ENCODE measurements at regions not wholly inside any gene's neighbourhood (a gene's known extent, or its start where the extent isn't known, plus 50 kb on each side); places are given as distances from the start of the nearest gene placed in this dataset.

DNA sequence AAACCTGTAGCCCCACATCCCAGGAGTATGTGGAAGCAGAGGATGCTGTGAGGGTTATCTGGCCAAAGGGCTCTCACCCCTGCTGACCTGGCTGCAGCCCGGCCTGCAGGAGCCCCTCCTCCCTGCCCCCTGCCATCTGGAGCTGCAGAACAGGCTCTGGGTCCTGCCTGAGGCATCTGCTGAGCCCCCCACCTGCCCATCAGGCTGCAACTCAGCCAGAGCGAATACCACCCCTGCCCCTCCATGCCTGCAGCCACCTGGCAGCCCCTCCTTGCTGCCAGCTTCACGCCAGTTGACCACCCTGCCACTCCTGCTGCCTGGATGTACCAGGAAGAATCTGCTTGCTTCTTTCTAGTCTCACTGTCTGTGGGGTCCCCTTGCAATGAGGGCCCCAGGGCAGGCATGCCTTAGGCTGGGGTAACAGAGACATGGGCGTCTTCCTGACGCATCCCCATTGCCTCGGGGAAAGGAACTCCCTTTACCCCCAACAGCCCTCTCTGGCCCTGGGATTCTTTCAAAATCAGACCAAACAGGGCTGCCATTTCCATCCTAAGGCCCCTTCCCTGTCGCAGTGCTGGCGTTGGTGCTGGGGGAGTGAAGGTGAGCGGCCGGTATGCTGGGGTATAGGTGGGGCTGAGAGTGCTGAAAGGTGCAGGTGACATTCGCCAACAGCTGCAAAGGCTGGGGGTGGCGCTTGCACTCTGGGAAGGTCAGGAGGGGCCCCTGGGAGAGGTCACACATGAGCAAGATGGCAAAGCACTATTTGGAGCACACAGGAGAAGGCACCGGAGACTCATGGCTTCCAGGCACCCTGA is 1334.6 kb downstream of the TBC1D22A start:
- no peak for DNase-seq

DNA sequence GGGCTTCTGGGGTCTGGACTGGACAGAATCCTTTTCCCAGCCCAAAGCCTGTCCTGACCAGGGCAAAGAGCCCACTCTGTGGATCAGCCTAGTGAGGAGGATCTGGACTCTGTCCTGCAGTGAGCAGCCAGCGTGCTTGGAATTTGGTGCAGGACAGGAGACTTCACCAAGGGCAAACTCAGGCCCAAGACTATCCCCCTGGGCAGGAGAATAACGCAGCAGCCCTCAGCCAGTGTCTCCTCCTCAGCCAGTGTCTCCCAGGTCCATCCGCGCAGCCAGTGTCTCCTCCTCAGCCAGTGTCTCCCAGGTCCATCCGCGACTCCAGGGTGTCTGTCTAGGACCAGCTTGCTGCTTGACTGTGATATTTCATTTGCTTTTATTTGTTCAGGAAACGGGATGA is 1334.0 kb downstream of the TBC1D22A start:
- no peak for DNase-seq

DNA sequence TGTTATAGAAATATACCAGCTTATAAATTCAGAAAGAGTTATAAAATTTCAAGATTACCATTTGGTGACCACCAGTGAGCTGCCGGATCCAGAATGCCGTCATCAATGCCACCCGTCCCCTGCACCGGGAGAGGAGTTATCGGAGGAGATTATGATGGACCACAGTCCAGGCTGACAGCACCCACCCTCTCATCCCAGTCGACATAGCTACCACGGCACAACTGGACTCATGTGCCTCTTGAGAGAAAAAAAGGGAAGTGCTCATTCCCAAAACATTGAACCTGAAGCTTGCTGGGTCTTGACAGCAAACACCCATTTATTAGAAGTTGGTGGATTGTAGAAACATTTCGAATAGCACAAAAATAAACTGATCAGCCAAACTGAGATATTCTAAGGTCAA is 1331.5 kb downstream of the TBC1D22A start:
- DNase-seq: no peak

DNA sequence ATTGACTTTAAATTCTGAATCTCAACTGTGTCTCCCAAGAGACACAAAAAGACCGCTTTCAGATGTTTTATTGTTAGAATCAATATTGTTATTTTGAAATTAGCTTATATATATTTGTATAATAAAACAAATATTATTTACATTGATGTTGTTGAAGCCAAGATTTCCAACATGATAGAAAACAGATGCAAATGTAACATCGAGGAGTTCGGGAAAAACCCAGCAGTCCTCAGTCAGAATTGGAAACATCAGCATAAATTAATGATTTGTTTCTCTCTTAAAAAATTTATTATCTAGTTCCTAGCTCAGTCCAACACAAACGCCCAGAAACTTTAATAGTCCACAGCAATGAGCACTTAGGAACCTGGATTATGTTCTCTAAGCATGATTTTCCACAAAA is 1330.4 kb downstream of the TBC1D22A start:
- DNase-seq: no peak

DNA sequence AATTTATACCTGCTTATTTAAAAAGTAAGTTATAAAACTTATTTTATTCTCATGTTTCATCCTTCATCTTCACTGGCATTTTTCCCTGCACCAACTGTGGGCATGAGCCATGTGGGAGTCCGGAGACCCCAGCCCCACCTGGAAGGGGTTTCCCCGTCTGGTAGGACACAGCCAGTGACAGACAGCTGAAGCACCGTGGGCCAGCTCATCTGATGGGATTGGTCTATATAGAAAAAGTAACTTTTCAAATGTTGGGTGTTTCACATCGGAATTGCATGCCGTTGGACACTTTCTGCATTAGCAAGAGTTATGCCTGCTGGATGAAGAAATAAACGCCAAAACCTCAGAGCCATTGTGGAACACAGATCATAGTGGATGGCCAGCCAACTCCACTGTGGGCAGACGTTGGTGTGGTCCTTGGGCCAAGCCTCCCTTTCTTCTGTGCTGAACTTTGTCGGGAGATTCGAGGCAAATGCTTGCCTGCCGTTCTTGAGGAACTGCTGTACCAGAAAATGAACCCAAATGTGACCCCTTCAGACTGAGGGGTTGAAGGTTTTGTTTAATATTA is 1329.3 kb downstream of the TBC1D22A start:
- no peak for DNase-seq

DNA sequence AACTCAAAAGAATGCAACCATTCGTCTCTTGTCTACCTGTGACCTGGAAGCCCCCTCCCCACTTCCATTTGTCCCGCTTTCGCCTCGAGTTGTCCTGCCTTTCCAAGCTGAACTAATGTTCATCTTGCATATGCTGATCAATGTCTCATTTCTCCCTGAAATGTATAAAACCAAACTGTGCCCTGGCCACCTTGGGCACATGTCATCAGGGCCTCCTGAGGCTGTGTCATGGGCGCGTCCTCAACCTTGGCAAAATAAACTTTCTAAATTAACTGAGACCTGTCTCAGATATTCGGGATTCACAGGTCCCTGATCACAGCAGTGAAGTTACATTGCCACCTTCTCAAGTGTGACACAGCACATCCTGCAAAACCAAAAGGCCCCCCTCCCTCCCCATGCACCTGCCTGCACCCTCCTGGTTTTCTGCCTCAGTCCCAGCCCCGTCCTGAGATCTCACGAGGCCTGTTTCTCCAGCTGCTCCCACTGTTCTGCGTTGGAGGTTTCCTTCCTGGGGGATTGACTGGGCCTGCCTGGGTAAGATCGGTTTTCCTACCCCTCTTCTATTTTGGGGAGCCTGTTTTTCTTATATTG is 1328.7 kb downstream of the TBC1D22A start:
- no peak for DNase-seq

DNA sequence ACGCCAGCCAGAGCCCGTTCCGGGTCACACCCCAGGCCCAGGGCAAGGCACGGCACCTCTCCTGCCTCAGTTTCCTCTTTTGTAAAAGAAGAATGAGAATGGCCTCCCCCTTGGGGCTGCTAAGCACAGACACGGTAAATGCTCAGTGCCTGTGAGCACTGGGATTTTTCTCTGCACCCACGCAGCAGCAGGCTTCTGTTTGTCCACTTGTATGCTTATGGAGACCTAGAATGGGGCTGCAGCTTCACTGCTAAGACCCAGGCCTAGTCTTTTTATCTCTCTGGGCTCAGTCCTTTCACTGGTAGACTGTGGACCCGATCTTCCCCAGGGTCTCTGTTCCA is 1327.9 kb downstream of the TBC1D22A start:
- DNase-seq: no peak

DNA sequence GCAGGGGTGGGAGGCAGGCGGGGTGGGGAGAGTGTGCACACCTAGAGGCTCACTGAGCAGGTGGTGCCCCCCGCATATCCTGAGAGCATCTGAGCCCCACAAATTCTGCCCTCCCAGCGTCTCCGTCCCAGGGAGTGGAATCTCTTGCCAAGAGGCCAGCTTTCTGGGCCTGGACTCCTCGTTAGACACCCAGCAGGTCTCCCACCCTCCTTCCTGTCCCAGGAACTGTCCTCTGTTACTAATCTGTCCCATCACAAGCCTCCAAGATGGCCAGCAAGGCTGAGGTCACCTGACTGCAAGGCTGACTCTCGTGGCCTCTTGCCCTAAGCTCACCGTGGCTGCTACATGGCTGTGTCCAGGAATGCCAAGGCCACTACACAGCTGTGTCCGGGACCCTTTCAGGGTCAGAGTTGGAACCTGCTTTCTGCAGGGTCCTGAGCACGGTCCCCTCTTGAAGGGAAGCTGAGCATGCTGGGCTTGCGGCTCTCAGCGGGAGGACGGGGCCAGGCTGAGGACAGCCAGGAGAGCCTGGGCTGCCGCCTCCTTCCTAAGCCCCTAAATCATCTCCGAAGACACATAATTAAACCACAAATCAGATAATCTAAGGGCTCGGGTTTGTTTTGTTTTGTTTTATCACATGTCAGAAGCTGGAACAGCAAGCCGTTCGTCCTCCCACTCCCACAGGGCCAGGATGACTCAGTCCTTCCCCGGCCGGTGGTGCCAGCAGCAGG is 1327.3 kb downstream of the TBC1D22A start:
- DNase-seq: no peak

DNA sequence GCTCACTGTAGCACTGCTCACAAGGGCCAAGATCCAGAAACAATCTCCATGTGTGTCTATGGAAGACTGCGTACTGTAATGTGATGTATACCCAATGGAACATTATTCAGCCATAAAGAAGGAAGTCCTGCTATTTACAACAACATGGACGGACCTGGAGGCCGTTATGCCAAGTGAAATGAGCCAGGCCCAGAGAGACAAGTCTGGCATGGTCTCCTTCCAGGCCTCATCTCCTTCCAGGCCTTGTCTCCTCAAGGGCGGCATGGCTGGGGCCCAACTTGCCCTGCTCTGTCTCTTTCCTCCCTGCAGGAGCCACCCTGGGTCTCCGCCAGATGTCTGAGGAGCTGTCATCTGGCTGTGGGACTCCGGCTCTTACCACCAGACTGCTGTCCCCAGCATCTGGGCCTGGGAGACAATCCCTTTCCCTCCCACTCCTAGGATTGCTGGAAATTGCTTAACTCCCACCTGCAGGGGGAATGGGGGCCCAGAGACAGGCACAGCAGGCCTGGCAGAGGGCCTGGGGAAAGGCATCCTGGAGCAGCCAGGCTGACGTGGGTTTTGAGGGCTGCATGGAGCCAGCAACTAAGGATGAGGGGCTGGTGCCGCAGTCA is 1326.6 kb downstream of the TBC1D22A start:
- DNase-seq: no peak

DNA sequence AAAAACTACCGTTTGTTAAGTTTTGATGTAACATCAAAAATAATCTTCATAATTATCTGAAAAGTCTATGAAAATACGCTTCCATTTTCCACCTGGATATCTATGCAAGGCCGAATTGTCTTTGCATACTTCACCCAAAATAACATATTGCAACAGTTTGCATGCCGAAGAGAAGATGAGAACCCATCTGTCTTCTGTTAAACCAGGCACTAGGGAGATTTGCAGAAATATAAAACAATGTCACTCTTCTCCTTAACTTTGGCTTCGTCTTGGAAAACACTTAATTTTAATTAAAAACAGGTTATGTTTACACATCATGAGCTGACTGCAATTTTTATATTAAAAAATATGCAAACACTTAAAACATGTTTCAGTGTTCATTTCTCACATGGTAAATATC is 1325.8 kb downstream of the TBC1D22A start:
- DNase-seq: no peak

DNA sequence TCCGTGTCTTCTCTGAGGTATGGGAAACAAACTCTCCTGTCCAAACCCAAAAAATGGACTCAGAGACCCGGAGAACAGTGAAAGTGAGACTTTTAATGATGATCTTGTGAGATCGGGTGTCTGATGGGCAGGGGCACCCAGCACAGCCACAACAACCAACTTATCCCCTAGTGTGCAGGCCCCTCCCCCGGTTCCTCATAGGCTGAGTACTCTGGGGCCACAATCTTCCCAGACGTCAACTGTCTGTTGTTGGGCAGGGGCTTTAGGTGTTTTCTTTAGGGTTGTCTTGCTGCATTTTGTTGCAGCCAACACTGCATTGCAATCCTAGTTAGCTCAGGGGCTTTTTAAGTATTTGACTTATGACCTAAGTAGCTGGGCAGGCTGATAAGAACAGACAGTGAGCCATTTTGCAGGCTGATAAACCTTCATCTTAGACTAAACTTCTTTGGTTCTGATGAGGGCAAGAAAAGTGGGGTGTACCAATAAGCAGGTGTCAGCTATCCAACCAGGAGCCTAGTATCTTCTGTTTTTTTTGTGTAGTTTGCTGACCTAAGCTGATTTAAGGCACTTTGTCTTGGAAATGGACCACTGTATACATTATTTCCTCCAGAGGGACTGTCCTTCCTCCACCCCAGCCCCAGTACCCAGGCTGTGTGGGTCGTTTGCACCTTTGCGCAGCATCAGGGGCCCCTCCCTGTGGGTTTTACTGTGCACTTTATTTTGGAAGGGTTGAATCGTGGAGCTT is 1323.6 kb downstream of the TBC1D22A start:
- DNase-seq: no peak

DNA sequence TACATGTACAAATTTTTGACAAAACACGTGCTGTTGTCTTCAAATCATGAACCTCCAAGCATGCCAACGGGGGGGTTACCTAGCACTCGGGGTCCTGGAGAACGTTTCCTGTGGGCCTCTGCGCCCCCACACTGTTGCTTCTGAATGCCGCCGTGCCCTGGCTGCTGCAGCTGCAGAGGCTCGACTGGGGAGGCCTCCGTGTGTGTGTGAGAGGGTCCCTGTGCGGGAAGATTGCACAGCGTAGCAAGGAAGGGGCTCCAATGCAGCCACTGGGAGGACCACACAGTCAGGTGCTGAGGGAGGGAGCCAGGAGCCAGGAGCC is 1322.2 kb downstream of the TBC1D22A start:
- DNase-seq: no peak

DNA sequence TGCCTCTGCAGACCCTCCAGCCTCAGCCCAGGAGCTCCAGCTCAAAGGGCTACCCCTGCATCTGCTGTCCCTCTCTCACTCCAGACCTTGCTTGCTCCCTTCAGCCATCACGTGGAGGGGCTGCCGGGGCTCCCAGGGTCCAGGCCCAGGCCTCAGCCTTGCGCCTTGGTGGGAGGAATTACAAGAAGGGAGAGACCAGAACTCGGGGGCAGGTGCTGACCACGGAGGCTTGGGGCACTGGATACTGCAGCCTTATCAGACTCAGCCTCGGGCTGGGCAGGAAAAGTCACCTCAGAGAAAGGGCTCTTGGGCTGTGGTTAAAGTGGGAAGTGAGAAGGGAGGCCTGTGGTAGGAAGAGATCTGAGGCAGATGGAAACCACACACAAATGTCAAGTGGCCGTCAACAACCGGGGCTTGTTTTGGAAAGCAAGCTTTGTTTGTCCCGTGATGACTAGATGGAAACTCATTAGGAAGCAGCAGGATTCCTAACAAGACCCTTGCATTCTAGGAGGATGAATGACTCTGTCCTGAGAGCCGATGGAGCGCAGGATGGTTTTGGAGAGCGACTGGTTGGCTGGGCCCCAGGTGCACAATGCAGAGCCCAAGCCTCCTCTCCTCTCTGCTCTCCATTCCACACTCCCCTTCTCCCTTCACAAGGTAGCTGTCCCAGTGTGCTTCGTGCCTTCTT is 1321.7 kb downstream of the TBC1D22A start:
- no peak for DNase-seq

DNA sequence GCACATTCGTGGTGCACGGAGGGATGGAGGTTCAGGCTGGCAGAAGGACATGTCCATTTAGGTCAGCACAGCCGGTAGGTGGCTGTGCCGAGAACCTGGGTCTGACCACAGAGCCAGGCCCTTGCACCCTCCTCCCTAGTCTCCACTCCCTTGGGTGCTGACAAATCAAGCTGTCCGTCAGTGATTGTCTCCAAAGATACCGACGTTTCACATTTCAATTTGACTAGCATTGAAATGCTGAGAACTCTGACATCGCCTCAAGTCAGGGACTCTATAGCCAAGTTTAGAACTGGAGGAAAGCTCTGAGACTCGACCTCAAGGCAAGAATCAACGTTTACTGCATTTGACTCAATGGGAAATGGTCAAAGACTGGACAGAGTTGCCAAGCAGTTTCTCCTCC is 1321.1 kb downstream of the TBC1D22A start:
- DNase-seq: no peak

DNA sequence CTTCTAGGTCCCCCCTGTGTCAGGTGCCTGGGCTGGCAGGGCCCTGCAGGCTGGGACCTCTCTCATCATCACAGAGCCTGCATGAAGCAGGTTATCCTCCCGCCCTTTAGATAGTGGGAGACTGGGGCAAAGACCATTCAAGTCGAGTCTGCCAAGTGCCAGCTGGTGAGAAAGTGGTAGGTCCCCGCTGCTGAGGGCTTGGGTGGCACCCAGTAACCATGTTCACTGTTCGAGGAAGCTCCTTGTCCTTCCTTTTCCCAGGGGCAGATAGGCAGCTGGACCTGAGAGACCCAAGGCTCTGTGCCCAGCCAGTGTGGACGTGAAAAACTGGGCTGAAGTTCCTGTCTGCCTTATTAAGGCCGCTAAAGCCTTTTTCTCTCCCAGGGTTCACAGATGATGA is 1319.8 kb downstream of the TBC1D22A start:
- DNase-seq: no peak

DNA sequence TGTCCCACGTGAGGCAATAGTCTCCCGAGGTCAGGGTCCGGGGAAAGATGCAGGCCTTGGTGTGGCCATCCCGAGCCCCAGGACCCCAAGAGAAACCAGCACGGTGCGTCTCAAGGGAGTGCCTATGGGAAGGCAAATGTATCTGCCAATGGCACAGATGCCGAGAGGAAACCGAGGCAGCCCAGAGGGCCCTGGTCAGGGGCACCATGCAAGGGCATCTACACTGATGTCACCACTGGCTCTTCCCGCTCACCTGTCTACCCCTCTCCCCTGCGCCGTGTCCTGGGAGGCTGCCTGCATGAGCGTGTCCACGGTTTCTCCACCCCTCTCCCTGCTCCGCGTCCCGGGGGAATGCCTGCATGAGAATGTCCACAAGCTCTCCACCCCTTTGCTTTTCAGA is 1318.8 kb downstream of the TBC1D22A start:
- DNase-seq: no peak

DNA sequence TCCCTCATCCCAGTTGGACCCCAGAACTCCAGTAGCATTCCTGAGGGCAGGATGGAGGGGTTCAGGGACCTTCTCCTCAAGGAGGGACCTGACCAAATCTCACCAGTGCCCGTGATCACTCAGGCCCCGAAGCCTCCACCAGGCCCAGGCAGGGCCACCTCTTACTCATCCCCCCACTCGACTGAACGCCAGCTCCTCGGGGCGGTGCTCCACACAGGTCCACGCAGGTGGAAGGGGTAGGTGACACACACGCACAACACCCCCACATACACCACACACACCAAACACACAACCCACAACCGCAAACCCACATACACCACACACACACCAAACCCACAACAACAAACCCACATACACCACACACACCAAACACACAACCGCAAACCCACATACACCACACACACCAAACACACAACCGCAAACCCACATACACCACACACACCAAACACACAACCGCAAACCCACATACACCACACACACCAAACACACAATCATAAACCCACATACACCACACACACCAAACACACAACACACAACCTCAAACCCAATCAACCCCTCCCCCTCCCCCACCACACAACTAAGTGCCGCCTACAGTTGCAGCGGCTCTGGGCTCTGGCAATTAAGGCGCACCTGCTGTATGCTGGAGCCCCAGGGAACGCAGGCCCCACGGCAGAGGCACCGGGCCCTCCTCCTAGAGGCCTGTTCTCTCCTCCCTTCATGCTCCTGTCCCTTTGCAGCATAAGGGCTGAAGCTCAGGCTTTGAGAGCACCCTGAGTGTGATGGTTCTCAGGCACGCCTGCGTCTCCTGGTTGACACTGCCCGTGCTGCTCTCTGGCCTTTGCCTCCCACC is 1318.1 kb downstream of the TBC1D22A start:
- no peak for DNase-seq

DNA sequence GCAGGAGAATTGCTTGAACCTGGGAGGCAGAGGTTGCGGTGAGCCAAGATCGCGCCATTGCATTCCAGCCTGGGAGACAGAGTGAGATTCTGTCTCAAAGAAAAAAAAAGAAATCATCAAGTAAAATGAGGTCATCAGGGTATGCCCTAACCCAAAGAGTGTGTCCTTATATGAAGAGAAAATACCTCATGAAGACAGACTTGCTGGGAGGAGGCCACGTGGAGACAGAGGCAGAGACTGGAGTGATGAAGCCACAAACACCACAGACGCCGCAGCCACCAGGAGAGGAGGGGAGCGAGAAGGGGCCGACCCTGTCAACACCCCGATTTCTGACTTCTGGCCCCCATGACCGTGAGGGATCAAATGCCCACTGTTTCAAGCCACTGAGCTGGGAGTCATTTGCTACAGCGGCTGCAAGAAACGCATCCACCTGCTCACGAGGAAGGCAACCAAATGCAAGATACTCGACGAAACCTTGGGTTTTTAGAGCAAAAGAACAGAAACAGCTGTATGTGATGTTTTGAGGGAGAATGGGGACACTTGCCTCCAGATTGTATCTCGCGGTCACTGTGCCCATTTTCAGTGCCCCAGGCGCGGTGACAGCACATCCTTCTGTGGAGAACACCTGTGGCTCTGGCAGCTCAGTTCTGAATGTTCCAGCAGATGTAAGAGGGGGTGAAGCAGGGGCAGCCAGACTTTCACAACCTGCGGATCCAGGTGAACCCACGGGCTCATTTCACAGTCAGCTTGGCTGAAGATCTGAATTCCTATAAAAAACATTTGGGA is 1317.2 kb downstream of the TBC1D22A start:
- DNase-seq: no peak

DNA sequence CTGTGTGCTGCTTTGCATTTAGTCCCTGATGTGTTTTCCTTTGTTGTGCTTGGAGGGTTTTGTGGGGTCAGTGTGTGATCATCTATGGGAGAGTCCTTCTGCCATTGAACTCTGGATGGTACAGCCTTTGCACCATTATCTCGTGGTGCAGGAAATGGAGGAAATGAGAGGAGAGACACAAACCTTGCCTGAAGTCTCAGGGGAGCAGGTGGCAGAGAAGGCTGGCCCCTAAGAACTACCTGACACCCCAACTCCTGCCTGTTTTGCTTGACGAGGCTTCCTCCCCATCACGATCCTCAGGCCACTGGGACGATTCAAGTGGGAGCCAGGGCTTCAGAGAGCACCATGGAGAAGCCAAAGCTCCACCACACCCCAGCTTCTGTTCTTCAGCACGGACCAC is 1316.4 kb downstream of the TBC1D22A start:
- DNase-seq: no peak

DNA sequence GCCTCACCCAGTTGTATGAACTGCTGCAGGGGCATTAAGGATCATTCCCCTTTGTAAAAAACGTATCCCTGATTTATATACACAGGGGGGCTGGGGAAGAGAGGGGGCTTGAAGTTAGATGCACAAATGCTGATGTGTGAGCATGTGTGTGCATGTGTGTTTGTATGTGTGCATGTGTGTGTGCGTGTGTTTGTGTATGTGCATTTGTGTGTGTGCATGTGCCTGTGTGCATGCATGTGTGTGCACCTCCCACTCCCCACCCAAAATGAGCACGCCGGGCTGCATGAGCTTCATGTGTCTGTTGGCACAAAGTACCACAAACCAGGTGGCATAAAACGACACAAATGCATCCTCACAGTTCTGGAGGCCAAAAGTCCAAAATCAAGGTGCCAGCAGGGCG is 1315.2 kb downstream of the TBC1D22A start:
- no peak for DNase-seq
